CD4-positive, alpha-beta T cell treated with Interleukin-12 subunit alpha and Interleukin-12 subunit beta, for 1 hour (primary cell): ENCODE measurements at regions not wholly inside any gene's neighbourhood (a gene's known extent, or its start where the extent isn't known, plus 50 kb on each side); places are given as distances from the start of the nearest gene placed in this dataset.

Source experiments
- DNase-seq: peaks from one replicate; pipeline ENCODE4 v3.0.0-alpha.2; 2020

DNA sequence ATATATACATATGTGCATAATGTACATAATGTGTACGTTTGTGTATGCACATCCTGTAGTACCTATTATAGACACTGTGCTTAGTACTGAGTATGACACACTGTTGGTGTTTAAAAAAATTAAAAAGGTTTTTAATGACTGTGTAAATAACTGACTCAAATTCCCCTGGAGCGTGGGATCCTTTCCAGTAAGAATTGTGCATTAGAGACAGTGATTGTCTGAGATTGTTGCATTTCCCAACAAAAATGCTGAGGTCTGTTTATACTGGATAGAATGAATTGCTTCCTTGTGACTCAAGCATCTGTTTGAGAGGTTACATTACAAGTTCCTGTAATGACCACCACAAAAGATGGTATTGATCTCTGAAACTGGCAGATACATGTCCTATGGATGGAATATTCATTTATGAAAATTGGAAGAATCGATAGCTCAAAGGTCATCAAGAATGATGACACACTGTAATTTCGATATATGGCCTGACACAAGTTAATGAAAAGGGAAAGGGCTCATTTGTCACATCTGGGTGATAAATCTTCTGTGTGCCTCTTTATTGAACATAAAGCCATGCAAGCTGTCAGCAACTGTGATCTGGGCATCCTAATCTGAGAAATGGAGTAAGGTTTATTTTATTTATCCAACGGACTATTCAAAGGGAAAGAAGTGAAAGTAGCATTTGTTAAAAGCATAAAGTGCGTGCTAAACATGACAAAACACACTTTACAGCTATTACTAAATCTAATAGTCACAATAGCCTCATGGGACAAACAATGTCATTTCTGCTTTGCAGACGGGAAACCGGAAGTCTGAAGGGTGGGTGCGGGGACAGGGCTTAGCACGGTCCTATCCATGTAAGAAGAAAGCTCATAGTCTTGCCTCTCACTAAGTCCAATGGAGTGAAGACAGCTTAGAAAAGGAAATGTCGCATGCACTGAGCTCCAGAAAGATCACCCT, 228.8 kb downstream of the CDH11 start:
- DNase-seq = no peak

DNA sequence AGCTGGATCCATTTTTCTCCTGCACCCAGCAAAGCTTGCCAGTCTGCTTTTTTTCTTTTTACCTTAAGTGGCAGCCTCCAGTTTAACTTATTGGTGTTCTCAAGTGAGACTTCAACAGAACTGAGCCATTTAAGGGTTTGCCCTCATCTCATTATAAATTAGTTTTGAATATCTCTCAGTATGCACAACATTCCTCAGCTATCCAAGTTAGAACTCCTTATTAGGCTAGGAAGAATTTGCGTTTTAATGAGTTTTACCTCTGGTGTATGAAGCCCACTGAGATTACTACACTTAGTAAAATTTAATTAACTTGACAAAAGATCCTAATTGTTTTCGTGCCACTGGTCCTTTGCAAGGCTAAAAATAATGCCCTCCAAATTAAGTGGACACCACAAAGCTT, 232.4 kb downstream of the CDH11 start:
- DNase-seq = no peak

GRCh38 chr16:64887651-64888050, 234.2 kb downstream of the CDH11 start:
- DNase-seq = no peak

- DNase-seq = no peak
Measured at GRCh38 chr16:64882078-64882784, 239.6 kb downstream of the CDH11 start.

- no peak for DNase-seq
Measured at GRCh38 chr16:64880994-64881393, 240.9 kb downstream of the CDH11 start.

GRCh38 chr16:64880006-64880405, 241.9 kb downstream of the CDH11 start:
- DNase-seq = no peak

DNA sequence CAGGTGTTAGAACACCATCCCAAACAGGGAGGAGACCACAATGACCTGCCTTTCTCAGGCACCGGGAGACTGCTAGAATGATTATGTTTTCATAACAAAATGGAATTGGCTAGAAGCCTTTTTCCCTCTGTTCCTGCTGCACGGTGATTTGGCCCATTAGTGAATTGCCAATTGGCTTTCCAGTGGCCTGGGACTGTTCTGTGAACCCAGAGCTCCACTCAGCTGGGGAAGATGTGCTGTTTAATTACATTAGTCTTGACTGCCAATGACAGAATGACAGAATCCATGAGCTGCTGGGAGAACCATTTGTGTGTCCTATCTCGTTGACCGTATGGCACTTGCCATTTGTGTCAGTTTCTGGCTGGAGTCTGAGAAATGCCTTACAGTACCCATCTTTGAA, 242.9 kb downstream of the CDH11 start:
- no peak for DNase-seq

- no peak for DNase-seq
Measured at GRCh38 chr16:64872101-64872500, 249.8 kb downstream of the CDH11 start.

DNA sequence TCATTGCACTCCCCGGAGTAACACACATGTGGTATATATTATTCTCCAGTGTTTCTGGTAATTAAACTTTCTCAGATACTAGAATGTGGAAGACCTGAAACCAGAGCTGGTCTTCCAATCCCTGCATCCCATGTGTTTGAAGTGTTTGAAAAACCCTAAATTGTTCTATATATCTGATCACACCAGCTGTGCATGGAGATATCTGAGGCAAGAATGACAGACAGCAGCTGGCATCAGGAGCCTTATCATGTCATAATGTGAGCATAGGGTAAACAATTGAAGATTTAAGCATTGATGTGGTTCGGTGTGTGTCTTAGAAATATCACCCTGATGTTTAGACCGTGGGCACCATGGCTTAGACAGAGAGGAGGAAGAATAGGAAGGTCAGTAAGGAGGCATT, 251.0 kb downstream of the CDH11 start:
- no peak for DNase-seq

DNA sequence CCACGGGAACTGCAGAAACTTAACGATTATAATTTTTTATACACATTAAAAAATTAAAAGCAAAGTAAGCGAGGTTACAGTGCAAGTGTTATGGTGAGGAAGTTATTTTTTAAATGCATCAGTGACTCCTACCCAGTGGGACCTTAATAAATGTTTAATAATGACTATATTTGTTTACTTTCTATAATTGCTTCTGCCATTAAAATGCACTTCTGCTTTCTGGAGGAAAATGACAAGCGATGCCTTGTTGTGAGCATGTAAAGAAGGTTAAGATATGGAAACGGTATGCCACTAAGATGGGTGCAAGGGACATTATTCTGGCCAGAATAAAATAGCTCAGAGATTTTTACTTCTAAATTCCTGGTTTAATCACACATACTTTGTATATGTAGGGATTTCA, 252.1 kb downstream of the CDH11 start:
- no peak for DNase-seq

DNA sequence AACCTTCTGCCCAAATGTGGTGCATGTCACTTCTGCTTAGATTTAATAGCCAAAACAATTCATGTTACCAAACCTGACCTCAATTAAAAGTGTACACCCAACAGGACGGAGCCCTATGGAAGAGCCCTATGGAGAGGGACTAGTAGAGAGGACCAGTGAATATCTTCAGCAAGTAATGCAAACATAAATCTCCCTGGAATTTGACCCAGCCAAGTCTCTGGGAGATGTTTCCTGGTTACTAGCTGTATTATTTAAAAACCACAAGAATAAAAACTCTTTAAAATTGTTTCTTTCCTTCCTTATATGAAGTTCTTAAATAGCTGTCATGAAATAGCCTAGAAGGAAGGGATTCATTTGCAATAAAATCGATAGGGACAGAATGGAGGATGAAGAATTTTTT, 255.8 kb downstream of the CDH11 start:
- no peak for DNase-seq

GRCh38 chr16:64865069-64865696, 256.7 kb downstream of the CDH11 start:
- DNase-seq = no peak

DNA sequence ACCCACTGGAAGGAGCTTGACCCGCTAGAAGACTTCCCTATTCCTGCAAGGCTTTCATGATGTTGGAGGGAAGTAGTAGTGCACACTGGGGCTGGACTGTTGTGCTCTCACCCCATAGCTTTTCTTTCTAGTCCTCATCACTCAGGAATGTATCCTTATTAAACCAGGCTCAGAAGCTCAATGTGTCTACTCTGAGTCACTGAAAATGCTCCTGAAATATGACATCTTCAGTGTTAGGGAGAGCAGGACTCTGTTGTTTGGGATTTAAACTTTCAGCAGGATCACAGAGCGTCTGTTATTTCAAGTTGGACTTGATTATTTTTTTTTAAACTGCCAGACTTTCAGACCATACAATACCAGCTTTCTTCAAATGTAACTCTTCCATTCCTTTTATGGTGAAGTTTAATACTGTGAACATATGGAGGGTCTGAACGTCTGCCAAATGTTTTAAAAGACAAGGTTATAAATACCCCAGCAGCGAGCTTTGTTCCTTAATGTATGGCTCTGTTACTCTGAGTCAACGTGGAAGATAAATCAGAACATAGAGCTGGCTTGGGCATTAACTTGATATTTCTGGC, 257.5 kb downstream of the CDH11 start:
- DNase-seq = no peak

DNA sequence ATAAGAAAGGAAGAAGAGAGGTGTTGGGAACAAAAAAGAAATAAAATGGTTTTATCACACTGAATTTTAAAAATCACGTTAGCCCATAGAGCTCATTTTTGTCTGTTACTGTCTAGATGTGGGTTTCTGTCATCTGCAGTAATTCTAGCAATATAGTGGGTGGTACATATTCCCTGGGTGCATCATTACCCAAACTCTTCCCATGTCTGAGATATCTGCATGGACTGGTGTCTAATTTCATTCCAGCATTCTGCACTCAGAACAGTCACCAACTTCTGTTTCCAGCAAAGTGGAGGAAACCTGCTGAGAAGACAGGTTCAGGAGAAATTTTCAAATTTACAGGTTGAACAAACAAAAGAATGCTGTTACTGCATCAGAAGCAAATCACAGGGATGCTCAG, 263.8 kb downstream of the CDH11 start:
- no peak for DNase-seq

DNA sequence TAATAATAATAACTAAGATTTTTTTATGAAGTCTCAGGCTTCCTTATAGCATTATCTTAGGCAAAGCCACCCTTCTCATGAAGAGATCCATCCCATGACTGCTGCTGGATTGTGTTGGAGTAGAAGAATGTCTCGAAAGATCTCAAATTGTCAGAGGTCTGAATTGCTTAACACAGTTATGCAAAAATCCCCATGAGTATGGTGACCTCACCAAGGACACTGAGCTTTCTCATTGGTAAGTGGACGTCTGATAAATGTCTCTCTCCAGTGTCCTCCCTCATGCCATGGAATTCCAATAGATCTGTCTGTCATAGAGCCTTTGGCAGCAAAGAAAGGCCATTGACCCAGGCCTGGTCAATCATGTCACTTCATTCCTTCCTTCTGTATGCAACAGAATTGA, 264.5 kb downstream of the CDH11 start:
- DNase-seq = no peak

DNA sequence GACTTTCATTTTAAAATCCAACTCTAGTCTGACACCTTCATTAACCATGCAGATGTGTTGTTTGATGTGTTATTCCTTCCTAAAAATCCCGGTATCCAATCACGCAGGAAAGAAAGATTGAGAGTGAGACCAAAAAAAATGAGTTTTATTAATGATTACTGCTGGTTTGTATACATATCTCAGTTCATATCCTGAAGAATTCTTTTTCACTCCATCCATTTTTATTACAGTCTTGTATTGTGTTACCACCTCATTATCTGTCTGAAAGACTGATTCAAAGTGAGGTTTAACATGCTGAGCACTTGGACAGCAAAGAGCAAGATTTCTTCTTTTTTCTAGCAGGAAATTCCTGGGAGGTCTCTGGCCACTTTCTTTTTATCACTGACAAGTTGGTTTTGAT, 268.3 kb downstream of the CDH11 start:
- DNase-seq = no peak

GRCh38 chr16:64846966-64847365, 274.9 kb downstream of the CDH11 start:
- DNase-seq = no peak

- no peak for DNase-seq
Measured at GRCh38 chr16:64845071-64845470, 276.8 kb downstream of the CDH11 start.

GRCh38 chr16:64841482-64841881, 280.4 kb downstream of the CDH11 start:
- DNase-seq = no peak

DNA sequence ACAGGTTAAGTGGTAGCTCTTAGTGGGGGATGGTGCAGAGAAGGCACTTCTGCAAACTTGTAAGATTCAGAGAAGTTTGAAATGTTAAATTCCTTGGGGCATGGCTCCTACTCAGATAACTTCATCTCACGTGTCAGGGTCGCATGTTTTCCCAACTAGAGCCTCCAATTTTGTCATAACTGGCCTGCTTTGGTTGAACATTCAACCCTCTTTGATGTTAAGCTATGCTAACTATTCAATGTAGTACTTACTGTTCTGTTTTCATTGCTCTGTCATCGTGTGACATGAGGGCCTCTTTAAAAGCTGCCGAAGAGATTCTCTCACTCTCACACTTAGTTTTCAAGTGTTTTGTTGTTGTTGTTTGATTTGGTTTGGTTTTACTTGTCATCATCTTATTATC, 280.8 kb downstream of the CDH11 start:
- no peak for DNase-seq

DNA sequence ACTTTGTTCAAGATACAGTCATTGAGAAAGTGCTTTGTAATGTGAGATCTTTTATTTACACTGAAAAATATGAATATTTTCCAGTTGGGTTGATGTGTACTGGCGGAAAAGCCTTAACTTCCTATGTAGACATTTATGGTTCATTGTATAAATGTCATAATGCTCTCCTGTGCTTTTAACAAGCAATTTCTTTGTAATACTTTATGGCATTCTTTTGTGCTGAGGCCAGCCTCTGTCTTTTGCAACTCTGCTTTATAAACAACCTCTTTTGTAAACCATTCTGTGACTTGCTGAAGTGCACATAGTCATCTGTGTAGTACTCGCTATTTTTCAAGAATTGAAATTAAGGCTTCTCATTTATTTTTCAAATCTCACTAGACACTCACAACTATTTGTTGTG, 291.2 kb downstream of the CDH11 start:
- DNase-seq = no peak

- no peak for DNase-seq
Measured at GRCh38 chr16:64829678-64830077, 292.2 kb downstream of the CDH11 start.

DNA sequence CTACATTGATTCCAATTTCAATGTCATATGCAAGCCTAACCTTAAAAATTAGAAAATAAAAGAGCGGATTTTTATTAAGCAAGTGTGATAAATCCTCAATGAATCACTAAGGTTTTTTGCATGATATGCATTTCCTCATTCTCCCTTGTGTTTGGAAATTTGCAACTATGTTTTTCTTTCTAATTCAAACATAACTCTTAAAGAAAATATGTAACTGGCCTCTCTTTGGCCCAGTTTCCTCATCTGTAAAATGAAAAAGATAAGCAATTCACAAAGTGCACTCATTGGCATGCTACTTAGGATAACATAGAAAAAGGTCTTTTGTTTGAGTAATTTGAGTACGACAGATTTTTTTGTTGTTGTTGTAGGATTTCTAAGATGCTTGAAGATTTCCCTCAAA, 295.5 kb downstream of the CDH11 start:
- DNase-seq = no peak
